ENCODE measurements at regions not wholly inside any gene's neighbourhood (a gene's known extent, or its start where the extent isn't known, plus 50 kb on each side); places are given as distances from the start of the nearest gene placed in this dataset.
"Not testable (repeated sequence)": the region's sequence is repeated elsewhere in the genome, so short reads cannot be mapped to it uniquely, and the experiment has no call there.

- no peak overlapping the region for H3K4me2 ChIP-seq (ENCODE audit: low read depth, low read length)
- H4K8ac ChIP-seq (ENCODE audit: low read depth in 2 of 2, low read length in 2 of 2) = no peak overlapping the region
- no peak overlapping the region for H4K91ac ChIP-seq (ENCODE audit: insufficient read depth, low read depth, low read length)
- no TSS peak for BruUV-seq (replicated peaks)
- WGBS, 2 experiments (ENCODE audit: extremely low coverage in 2 of 2, insufficient read length in 1 of 2) = 0% methylated on average over 1 of the region's 4 CpGs; no CpG with 5 or more reads in 1 of the 2 experiments
- no peaks in the 10 kb centered on the region for H3K9me3 ChIP-seq (ENCODE audit: control insufficient read depth, insufficient read depth, low read length)
- H3K4me3 ChIP-seq (ENCODE audit: insufficient read depth, low read depth, low read length) = no peak overlapping the region
- H2BK5ac ChIP-seq (ENCODE audit: low read depth, low read length, poor library complexity, severe bottlenecking) = no peak overlapping the region
- H2AK9ac ChIP-seq (replicated peaks; ENCODE audit: low read depth, low read length, poor library complexity) = no peak overlapping the region
- no peak for TF ChIP-seq CTCF (conservative IDR thresholded peaks at IDR 0.05; ENCODE audit: low read depth, low read length)
- no peak for TF ChIP-seq NFE2L2 (IDR thresholded peaks at IDR 0.05; ENCODE audit: low read depth, low read length)
- H3K36me3 ChIP-seq (ENCODE audit: control insufficient read depth, insufficient read depth, low read length) = no peaks in the 10 kb centered on the region
- H3K4me1 ChIP-seq (ENCODE audit: control insufficient read depth, insufficient read depth, low read length) = no peaks in the 10 kb centered on the region
- H3K9ac ChIP-seq (ENCODE audit: low read depth, low read length) = no peak overlapping the region
- no peak overlapping the region for H2AK5ac ChIP-seq (ENCODE audit: low read depth, low read length)
- dilution Hi-C loops (cut with HindIII; ENCODE audit: low sequenced_read_pairs, unreplicated experiment) = no loop called here
- H2BK15ac ChIP-seq (ENCODE audit: low read depth, low read length) = no peak overlapping the region
- no peaks in the 10 kb centered on the region for H3K27me3 ChIP-seq (ENCODE audit: control insufficient read depth, insufficient read depth, low read length)
- no peak overlapping the region for H2BK20ac ChIP-seq (ENCODE audit: low read depth, low read length)
- H2BK120ac ChIP-seq (ENCODE audit: low read depth, low read length) = no peak overlapping the region
- no peak overlapping the region for H3K56ac ChIP-seq (ENCODE audit: extremely low read depth, insufficient read depth, low read length)
- H3K23ac ChIP-seq (ENCODE audit: low read depth, low read length) = no peak overlapping the region
- H3K4ac ChIP-seq (ENCODE audit: low read depth, low read length) = no peak overlapping the region
- intact Hi-C loops (cut with micrococcal nuclease) = no loop called here
- no peak overlapping the region for H2AFZ ChIP-seq (replicated peaks; ENCODE audit: low read length, poor library complexity)
- DNase-seq (no peak), ATAC-seq (ENCODE audit: low read depth) (no peak)
- H3K27ac ChIP-seq (ENCODE audit: insufficient read depth, low read length) = no peak overlapping the region
- no peak overlapping the region for H4K5ac ChIP-seq (ENCODE audit: low read depth, low read length)
- no peaks in the 10 kb centered on the region for H4K20me1 ChIP-seq (ENCODE audit: insufficient read depth, low read length)
- POLR2A ChIA-PET (ENCODE audit: unreplicated experiment) = no interaction called here
- in situ Hi-C loops (cut with MboI; ENCODE audit: low sequenced_read_pairs) = no loop called here
- H3K14ac ChIP-seq (replicated peaks; ENCODE audit: low read depth, low read length) = no peak overlapping the region
- H3K79me1 ChIP-seq (ENCODE audit: low read depth in 1 of 2, low read length in 2 of 2) = no peaks in the 10 kb centered on the region
- H3K18ac ChIP-seq (ENCODE audit: low read depth, low read length) = no peak overlapping the region
- H3K9me1 ChIP-seq (ENCODE audit: insufficient read depth, low read length) = no peaks in the 10 kb centered on the region
- CTCF ChIA-PET = no interaction called here
These were observed 288.8 kb upstream of the SPAG17 start for GRCh38 chr1:118473825-118474224.

- H2BK5ac ChIP-seq (ENCODE audit: low read depth, low read length, poor library complexity, severe bottlenecking); H3K9ac ChIP-seq (ENCODE audit: low read depth, low read length); H3K4ac ChIP-seq (ENCODE audit: low read depth, low read length); H2BK20ac ChIP-seq (ENCODE audit: low read depth, low read length); H3K9me1 ChIP-seq (ENCODE audit: insufficient read depth, low read length); CTCF ChIA-PET; H4K91ac ChIP-seq (ENCODE audit: insufficient read depth, low read depth, low read length); in situ Hi-C loops (cut with MboI; ENCODE audit: low sequenced_read_pairs); ATAC-seq (ENCODE audit: low read depth); H3K23ac ChIP-seq (ENCODE audit: low read depth, low read length); BruUV-seq (replicated peaks); H4K5ac ChIP-seq (ENCODE audit: low read depth, low read length); H3K79me1 ChIP-seq (ENCODE audit: low read depth in 1 of 2, low read length in 2 of 2); DNase-seq; H3K4me2 ChIP-seq (ENCODE audit: low read depth, low read length); H2BK120ac ChIP-seq (ENCODE audit: low read depth, low read length); H3K9me3 ChIP-seq (ENCODE audit: control insufficient read depth, insufficient read depth, low read length); intact Hi-C loops (cut with micrococcal nuclease); H3K27me3 ChIP-seq (ENCODE audit: control insufficient read depth, insufficient read depth, low read length); H3K36me3 ChIP-seq (ENCODE audit: control insufficient read depth, insufficient read depth, low read length); H2BK15ac ChIP-seq (ENCODE audit: low read depth, low read length); H3K4me1 ChIP-seq (ENCODE audit: control insufficient read depth, insufficient read depth, low read length); H3K4me3 ChIP-seq (ENCODE audit: insufficient read depth, low read depth, low read length); H4K20me1 ChIP-seq (ENCODE audit: insufficient read depth, low read length); H2AFZ ChIP-seq (replicated peaks; ENCODE audit: low read length, poor library complexity); POLR2A ChIA-PET (ENCODE audit: unreplicated experiment); H3K56ac ChIP-seq (ENCODE audit: extremely low read depth, insufficient read depth, low read length); H4K8ac ChIP-seq (ENCODE audit: low read depth in 2 of 2, low read length in 2 of 2); H3K18ac ChIP-seq (ENCODE audit: low read depth, low read length); dilution Hi-C loops (cut with HindIII; ENCODE audit: low sequenced_read_pairs, unreplicated experiment); H3K14ac ChIP-seq (replicated peaks; ENCODE audit: low read depth, low read length); H2AK5ac ChIP-seq (ENCODE audit: low read depth, low read length); H2AK9ac ChIP-seq (replicated peaks; ENCODE audit: low read depth, low read length, poor library complexity); H3K27ac ChIP-seq (ENCODE audit: insufficient read depth, low read length): not testable (repeated sequence)
- 68% methylated on average over 4 of the region's 8 CpGs; no CpG with 5 or more reads in 1 of the 2 experiments for WGBS, 2 experiments (ENCODE audit: extremely low coverage in 2 of 2, insufficient read length in 1 of 2)
These were observed 279.4 kb upstream of the SPAG17 start for GRCh38 chr1:118464460-118464859.
